ENCODE measurements at regions not wholly inside any gene's neighbourhood (a gene's known extent, or its start where the extent isn't known, plus 50 kb on each side); places are given as distances from the start of the nearest gene placed in this dataset.

DNA sequence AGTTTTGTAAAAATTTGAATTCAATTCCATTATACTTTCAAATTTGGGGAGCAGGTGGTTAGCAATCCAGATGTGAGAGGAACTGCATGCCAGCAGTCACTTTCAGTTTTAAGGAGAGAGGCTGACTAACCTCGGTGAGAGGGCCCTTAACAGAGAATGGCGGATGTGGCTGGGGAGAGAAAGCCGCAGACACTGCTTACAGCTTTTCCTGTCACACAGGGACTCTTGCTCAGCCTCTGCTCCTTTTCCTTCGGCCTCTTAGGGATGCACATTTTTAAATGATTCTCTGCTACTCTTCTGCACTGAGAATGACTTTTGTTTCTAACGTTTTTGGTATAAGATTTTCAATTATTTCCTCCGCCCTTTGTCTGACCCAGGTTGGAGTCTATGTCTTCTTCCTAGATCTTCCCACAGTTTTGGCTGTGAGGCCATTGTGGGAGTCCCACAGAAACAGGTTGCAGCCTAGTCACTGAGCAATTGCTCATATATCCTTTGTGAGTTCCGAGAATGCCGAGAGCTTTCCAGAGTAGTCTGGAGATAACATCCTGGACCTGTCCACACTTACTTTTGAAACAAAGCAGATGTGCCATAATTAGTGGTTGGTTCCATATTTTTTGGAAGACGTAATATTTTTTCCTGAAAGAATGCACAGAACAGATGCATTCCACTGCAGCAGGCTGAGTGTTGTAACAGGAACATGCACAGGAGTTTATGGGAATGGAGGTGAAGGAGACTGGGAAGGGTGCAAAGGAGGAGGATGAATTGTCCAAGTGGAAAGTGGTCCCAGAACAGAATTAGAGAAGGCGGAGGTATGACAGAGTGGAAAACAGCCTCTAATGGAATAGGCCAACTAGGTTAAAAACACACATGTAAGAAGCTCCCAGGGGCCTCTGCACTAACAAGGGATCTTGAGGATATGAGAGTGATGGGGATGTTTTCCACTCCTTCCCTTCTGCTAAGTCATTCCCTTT is 168.0 kb upstream of the ZNF32 start:
- intact Hi-C loops (cut with DNase I): loop anchor here (2.0 to 10.0 kb wide), 4 partner anchors 48 to 1058 kb away; partner anchors contain the start of gene CXCL12
- no peak for DNase-seq (ENCODE audit: low spot score)

DNA sequence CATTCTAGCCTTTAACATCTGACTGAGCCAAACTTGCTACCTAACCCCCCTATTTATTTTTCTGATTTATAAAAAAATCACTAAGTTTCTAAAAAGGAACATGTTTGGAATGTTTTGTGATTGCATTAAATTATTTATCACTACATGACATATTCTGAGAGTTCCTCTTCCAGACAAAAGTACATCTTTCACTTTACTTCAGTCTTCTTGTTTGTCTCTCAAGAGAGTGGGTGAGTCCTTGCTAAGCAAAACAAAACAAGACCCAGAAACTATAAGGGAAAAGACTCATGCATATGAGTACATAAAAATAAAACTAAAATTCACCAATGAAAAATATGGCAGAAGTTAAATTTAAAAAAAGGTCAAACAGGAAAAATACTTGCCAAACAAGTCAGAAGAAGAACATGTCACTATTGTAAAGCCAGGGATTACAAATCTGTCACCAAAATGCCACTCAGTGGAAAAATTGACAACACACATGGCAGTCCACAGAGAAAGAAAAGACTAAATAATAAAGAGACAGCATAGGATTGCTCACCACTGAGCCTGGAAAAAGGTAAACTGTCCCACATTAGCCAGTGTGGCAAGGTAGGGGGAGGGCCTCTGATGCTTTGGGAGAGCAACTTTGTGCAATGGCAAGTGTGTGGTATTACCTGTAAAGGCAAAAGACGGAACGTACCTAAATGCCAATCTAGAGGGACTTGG is 166.7 kb upstream of the ZNF32 start:
- intact Hi-C loops (cut with DNase I): loop anchor here (5.0 to 10.0 kb wide), 3 partner anchors 92 to 1059 kb away; partner anchors contain the start of gene CXCL12
- no peak for DNase-seq (ENCODE audit: low spot score)

DNA sequence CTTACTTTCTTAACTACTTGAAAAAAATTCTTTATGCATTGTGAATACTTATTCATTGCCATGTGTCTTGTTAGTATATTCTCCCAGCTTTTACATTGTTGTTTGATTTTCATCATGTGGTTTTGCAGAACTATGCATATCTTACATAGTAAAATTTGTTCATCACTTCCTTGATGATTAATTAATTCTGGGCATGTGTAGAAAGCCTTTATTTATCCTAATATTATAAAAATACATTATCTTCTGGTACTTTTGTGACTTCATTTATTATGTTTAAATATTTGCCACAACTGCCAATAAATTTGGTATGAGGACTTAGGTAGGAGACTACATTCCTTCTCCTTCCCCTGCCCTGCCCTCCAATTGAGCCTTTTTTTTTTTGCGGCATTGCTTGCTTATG is 166.0 kb upstream of the ZNF32 start:
- intact Hi-C loops (cut with DNase I): loop anchor here (5.0 to 10.0 kb wide), 3 partner anchors 93 to 1060 kb away; partner anchors contain the start of gene CXCL12

DNA sequence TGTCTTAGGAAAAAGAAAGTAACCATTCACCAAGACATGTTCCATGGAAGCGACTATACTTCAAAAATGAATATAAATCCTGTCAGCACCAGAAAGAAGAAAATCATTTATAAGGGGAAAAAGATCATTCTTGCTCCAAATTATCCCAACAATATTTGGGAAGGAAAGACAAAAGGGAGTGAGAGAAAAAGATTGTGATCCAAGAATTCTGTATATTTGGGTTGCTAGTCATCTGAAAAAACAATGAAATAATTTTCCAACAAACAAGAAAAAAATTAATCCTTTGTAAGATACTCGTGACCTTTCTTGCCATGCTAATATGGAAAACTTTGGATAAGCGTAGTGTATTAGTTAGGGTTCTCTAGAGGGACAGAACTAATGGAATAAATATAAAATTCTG is 163.2 kb upstream of the ZNF32 start:
- intact Hi-C loops (cut with DNase I): loop anchor here (10.0 kb wide), 2 partner anchors 573 to 1063 kb away; partner anchors contain the start of gene CXCL12
- no peak for DNase-seq (ENCODE audit: low spot score)

More for the DNA sequence above, 166.0 kb upstream of the ZNF32 start:
- DNase-seq (ENCODE audit: low spot score): no peak

DNA sequence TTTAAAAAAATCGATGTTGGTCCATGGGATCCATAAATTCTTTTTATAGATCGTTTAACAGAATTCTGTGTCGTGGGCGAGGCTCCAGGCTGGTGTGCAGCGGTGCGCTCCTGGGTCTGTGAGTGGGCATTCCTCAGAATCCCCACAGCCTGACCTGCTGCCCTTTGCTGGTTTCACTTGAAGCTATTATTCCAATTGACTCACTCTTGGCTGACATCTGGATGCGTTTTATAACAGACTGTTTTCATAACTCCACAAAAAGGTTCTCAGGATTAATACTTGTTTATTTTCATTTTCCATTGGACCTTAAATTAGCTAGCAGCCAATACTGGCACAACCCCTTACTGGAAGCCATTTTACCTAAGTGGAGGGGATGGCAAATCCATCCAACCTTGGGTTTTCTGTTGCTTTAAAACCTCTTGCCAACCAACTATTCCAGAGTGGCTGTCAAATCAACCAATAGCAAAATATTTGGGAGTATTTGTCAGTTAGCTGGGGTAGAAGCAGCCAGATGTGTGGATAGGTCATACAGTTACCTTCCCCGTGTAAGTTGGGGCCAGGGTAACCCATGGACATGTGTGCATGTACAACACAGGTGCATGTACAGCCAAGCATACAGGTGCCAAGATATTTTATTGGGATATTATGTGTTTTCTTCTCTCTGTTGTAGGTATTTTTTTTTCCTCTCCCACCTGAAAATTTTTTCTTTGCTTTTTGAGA is 160.7 kb upstream of the ZNF32 start:
- no peak for DNase-seq (ENCODE audit: low spot score)
- intact Hi-C loops (cut with DNase I): no loop called here

DNA sequence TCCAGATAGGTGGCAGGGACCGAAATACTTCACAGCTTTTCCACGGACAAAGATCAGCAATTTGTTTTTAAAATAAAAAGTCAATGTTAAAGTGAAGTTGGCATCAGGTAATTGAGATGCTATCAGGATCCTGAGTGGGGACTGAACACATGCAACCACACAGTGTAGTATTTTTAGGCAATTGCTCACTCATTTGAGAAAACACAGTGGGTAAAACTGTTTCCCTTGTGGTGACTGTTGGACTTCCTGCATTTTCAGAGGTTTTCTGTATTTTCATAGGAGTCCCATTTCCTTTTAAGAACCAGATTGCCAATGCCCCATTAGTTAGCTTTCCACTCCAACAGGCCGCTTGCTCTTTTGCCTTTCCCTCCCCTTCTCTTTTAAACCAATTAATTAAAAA is 159.5 kb upstream of the ZNF32 start:
- DNase-seq (ENCODE audit: low spot score): no peak
- intact Hi-C loops (cut with DNase I): no loop called here

DNA sequence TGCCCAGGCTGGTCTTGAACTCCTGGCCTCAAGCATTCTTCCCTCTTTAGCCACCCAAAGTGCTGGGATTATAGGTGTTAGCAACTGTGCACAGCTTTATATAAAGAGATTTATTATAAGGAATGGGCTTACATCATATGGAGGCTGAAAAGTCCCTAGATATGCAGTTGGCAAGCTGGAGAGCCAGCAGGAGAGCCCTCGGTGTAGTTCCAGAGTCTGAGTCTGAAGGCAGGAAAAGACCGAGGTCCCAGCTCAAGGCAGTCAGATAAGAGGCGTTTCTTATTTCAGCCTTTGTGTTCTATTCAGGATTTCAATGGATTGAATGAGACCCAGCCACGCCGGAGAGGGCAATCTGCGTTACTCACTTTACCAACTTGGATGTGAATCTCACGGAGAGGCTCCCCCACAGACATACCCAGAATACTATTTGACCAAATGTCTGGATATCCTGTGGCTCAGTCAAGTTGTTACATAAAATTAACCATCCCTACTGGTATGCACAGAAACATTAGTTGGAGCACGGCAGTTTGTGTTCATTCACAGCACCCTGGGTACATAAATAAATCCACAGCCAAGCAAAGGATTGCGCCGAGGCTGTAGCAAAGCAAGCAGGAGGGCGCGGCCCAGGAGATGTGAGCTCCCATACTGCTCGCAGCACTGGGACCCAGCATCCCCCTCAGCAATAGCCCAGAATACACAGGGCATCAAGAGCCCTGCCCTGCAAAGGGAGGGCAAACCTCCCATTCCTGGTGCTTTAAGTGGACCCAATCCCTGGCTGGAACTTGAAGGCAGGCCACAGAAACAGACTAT is 158.4 kb upstream of the ZNF32 start:
- intact Hi-C loops (cut with DNase I): no loop called here
- DNase-seq (ENCODE audit: low spot score): no peak

DNA sequence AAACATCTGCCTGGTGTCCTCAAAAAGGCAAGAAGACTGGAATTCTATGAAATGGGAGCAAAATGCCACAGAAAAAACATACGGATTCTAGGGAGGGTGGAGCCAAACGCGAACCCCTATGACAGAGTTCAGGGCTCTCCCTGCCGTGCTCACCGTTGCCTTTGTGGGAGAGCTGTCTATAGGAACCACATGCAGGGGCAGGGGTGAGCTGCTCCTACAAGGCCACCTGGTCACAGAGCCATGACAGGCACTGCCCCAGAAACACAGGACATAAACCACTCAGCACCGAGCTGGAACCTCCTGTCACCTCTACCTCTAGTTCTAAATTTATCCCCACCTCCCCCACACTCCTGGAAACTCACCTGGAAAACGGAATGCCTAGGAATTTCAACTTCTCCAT is 155.1 kb upstream of the ZNF32 start:
- DNase-seq (ENCODE audit: low spot score): no peak
- intact Hi-C loops (cut with DNase I): no loop called here

DNA sequence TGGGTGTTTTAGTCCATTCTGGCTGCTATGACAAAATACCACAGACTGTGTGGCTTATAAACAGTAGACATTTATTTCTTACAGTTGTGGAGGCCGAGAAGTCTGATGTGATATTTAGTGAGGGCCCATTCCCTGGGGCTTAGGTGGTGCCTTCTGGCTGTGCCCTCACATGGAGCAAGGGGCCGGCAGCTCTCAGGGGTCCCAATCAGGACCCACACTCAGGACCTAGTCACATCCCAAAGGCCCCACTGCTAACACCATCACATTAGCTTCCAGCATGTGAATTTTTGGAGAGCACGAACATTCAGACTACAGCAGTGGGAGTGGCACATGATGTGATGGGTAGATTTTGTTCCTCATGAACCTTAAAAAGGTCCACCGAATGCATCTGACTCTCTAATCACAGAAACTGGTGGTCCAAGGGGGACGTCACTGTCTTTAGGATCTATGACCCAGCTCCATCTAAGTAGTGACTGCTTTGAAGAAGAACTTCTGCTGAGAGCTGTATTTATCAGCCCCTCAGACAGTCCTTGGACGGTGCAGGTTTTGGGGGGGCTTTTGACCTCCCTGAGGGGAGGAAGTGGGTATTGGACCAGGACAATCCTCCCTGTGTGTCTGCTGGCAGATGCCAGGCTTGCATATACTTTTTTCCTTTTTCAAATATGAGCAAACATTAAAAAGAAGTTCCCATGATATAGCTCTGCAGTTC is 154.5 kb upstream of the ZNF32 start:
- intact Hi-C loops (cut with DNase I): no loop called here
- DNase-seq (ENCODE audit: low spot score): no peak

DNA sequence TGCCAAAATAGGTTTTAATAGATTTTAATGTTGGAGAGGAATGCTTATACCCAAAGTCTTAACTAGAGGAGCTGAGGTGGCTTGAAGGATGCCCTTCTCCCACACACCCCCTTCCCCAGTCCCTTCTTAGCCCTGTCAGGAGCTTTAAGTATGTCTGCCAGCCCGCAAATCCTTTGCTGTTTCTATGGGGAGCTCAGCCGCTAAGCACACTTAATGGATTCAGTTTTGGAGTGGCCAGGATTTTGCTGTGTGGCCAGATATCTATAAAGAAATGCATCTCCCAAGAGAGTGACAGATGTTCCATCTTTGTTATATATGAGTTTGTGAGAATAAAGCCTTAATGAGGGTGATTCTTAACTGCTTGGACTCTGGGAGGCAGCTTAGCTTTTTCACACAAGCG is 152.9 kb upstream of the ZNF32 start:
- intact Hi-C loops (cut with DNase I): no loop called here
- no peak for DNase-seq (ENCODE audit: low spot score)

DNA sequence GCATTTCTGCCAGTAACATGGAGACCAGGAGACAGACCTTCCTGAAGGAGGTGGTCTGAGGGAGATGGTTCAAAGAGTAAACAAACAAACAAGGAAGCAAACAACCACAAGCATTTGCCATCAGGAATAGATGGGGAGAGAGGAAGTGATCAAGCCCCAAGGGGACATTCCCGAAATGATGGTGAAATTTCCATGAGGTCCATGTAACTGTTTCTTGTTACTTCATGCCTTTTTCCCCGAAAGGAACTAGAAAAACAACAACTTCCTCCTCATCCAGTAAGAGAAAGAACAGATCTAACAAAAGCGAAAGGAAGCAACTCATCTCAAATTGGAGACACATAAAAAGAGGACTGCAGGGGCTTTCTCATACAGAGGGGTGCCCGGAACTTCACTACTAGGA is 152.5 kb upstream of the ZNF32 start:
- intact Hi-C loops (cut with DNase I): no loop called here
- DNase-seq (ENCODE audit: low spot score): no peak

DNA sequence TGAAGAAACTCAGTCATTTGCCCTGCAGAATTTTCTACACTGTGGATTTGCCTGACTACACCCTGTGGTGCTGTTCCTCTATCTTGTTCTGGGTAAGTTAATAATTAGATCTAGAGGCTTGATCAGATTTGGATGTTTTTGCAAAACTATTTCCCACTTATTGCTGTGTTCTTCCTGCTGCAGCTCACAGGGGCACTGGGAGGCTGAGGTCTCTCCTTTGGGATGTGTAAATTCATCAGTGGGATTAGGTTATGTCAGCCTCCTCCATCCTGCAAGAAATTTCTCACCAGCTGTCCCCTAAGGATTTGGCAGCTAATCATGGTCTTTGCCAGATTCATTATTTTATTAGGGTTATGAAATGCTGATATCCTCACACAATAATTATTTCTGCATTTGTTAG is 148.1 kb upstream of the ZNF32 start:
- intact Hi-C loops (cut with DNase I): no loop called here

DNA sequence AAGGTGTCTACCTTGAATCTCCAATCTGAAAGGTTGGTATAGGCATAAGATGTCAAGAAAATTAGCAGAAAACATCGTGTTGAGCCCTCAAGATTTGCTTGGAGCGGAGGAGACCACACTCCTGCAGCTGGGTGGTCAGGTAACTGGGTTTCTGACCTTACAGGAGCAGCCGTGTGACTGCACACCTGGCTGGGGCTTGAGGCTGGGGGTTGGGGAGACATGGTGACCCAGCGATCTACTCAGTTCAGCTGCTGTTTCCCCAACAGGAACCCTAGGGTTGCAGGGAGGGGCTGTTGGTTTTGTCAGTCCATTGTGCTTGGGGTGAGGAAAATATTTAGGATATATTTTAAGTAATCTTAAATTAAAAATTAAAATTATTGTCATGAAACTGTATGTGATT is 147.0 kb upstream of the ZNF32 start:
- DNase-seq (ENCODE audit: low spot score): no peak

More for the DNA sequence above, 148.1 kb upstream of the ZNF32 start:
- DNase-seq (ENCODE audit: low spot score): no peak

DNA sequence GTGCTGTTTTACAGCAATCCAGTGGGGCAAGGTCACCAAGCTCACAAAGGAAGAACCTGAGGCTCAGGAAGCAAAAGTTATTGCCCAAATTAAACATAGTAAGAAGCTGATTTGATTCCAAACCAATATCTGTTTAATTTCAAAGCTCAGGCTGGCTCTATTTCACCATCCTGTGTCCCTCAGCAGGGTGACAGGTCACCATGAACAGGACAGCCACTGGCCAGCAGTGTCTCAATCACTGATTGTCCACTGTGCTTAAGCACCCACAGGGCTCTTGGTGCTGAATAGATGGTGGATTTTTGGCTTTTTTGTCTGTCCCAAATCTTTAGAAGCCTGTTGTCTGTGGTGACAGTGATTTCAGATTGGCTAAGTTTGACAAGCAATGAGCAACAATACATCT is 146.4 kb upstream of the ZNF32 start:
- no peak for DNase-seq (ENCODE audit: low spot score)
- intact Hi-C loops (cut with DNase I): no loop called here

More for the DNA sequence above, 147.0 kb upstream of the ZNF32 start:
- intact Hi-C loops (cut with DNase I): no loop called here

DNA sequence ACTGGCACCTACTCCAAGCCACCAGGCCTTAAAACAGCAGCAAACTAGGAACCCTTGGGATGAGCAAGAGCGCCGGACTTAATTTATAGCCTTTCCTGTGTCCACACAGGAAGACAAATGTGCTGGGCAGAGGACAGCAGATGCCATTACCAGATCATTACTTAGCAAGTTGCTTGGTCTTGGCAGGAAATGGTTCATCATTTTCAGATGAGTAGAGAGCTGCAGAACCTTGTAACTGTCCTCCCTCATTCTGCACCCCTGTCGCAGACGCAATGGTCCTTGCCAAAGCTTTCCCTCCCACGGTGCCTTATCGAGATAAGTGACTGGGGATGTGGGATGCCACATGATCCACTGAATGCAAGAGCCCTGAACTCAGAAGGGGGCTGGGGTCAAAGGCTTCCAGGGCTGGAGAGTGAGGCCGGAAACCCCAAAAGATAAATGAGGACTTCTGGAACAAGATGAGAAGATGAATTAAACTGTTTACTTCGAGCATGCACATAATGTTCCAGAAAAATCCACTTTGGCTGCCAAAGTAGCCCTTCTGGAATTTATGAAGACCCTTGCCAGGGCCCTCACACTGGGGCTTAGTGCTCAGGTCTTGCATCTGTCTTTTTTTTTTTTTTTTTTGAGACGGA is 145.6 kb upstream of the ZNF32 start:
- intact Hi-C loops (cut with DNase I): no loop called here
- no peak for DNase-seq (ENCODE audit: low spot score)

DNA sequence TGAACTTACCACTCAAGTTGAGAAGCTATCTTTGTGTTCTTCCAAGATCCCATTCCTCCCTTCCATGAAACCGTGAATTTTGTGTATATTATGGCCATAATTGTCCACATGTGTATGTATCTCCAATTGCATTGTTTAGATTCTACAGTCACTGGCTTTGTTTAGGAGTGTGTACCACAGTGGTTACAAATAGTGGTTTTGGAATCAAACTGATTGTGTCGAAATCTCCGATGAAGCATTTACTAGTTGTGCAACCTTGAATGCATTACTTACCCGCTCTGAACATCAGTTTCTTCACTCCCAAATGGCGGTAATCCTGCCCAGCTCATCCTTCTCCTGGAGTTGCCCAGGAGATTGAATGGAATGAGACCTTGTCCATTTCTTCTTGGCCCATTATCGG is 145.0 kb upstream of the ZNF32 start:
- no peak for DNase-seq (ENCODE audit: low spot score)
- intact Hi-C loops (cut with DNase I): no loop called here

DNA sequence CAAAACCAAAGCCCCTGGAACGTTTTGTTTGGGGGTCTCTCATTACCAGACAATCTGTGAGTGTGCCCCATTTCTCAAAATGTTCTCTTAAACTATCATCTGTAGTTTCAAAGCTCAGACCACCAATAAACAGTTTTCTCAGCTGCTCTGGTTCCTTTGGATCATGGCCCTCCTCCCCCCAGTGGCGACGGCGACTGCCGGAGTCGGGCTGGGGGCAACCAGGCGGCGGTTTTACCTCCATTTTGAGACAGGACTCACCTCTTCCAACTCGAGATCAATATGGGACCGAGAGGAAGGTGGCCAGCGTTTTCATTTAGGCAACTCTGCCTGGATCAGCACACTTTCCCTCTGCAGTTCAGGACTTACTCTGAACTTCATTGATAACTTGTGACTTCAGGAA is 141.5 kb upstream of the ZNF32 start:
- intact Hi-C loops (cut with DNase I): no loop called here
- DNase-seq (ENCODE audit: low spot score): no peak

DNA sequence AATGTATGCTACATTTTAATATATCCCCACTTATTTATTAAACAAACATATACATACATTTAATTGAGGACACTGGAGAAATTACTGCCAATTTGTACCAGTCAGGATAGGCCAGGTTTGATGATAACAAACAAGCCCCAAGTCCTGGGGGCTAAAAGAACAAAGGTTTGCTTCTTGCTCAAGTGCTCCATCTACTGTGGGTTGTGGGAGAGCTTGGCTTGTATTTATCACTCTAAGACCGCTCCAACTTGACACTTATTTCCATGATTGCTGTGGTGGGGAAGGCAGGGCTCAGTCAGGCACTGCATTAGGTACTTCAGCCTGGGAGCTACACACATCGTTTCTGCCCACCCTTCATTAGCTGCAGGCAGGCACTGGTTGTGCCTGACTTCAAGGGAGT is 136.6 kb upstream of the ZNF32 start:
- DNase-seq (ENCODE audit: low spot score): no peak
- intact Hi-C loops (cut with DNase I): no loop called here
